ENCODE measurements at regions not wholly inside any gene's neighbourhood (a gene's known extent, or its start where the extent isn't known, plus 50 kb on each side); places are given as distances from the start of the nearest gene placed in this dataset.

GRCh38 chr5:133741396-133741795 lies 129.1 kb upstream of the FSTL4 start:
- no peak for TF ChIP-seq CTCF (IDR thresholded peaks at IDR 0.05; ENCODE audit: low read depth, low read length)
- TF ChIP-seq EZH2phosphoT487 (IDR thresholded peaks at IDR 0.05; ENCODE audit: low read depth), result no peak

Data from OCI-LY3 (cell line).